HG03469 (cell line): ENCODE measurements at regions not wholly inside any gene's neighbourhood (a gene's known extent, or its start where the extent isn't known, plus 50 kb on each side); places are given as distances from the start of the nearest gene placed in this dataset.

Experiments
- ATAC-seq: cut with Tn5 transposase; IDR thresholded peaks from one replicate; pipeline ENCODE4 v1.9.1; 2021; ENCODE audit warnings: mild to moderate bottlenecking, moderate library complexity, moderate number of reproducible peaks; ENCODE audit not compliant: unreplicated experiment

DNA sequence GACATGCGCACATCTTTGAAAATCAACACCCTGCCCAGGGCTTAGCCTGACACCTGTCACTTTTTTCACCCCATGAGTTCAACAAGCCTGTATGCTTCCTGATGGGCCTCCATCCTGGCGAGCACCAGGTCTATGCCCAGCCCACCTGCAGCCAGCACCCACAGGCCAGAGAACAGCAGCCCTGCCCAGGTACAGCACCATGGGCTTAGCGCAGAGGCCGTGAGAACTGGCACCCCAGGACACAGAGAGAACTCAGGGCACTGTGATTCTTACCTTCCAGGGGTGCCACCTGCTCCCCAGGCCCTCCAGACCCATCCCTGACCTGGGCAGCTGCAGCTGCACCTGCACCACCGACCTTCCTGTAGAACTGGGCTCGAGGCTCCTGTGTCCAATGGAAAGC, 536.6 kb downstream of the TCERG1L start:
- ATAC-seq = no peak

DNA sequence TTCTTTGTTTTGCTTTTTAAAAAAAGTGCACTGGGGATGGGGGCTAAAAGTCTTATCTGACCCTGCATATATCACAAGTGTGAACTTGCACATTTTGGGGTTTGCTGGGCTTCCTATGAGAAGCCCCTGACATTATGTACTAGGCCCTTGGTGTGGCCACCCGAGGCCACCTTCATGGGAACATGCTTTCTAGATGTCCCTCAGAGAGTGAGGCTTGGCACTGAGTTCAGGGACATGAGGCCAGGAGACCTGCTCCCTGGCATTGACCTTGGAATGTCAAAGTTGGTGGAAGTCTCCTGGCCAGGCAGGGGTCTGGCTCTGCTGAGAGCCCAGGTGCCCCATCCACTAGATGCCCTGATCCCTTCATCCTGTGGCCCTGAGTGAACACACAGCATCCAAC, 536.2 kb downstream of the TCERG1L start:
- no peak for ATAC-seq

DNA sequence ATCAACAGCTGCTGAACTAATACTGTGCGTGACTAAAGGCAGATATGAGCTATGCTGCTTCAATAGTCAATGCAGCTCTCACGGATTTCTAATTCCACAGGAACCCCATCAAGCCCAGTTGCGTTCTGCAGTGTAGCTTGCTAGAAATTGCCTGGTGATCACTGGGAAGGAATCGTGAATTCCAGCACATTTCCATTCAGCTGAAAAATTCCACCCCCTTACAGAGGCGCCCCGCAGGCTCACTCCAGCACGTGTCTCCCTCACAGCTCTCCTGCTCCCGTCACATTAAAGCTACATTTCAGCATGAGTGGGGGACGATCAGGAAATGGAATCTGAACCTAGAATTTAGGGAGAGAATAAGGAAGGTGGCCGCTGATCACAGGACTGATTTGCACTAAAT, 534.8 kb downstream of the TCERG1L start:
- ATAC-seq = no peak

DNA sequence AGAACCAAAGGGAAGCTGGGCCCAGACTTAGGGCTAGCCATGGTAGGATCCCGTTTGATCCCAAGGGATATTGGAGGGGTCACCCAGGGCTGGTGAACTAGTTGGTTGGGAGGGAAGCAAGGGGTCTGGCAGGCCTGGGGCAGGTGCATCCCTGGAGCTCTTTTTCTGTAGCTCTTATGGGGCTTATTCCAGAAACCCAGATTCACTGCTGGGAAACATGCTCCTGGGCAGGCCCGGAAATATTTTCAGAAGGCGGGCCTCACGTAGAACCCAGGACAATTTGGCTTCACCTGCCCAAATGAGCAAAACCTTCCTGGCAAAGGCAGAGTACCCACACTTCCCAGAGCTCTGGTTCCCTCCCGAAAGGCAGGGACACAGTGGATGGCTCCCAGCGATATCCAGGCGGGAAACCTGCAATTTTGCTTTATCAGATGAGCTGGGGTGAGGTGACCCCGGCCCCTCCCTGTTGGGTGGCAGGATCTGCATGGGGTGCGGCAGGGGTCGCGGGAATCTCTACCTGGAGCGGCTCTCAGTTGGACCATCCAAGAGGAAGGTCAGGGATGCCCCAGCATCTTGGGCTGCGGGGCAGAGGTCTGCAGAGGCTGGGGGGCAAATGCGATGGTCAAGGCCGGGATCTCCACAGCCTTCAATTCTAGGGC, 533.9 kb downstream of the TCERG1L start:
- ATAC-seq = no peak

DNA sequence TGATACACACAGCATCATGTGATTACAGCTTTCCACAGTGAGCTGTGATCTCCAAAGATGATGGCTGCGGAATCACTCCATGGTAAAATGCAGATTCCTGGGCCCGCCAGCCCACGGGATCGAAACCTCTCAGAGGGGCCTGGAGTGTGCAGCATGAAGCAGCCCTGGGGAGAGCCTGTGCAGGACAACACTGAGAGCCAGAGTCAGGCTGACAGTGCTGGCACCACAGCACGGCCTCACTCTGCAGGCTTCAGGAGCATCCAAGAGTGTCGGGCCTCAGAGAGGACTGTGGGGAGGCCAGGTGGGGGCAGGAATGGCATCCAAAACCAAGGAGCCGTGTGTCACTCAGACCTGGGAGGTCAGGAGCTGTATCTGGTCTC, 533.4 kb downstream of the TCERG1L start:
- ATAC-seq = no peak

DNA sequence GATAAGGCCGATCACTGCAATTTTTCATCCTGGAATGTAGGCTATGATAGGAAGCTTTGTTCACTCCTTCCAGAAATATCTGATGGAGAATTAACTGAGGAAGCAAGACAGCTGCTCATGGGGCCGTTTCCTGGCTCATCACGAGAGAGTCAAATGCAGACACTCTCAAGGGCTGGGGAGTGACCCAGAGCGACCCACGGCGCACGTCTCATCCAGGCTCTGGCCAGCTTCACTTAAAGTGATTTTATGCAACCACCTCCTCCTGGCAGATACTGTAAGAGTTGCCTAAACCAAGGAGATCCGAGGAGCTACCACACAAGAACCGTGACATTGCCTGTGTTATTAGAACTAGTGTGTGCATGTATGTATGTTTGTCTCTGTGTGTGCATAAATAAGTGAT, 530.8 kb downstream of the TCERG1L start:
- no peak for ATAC-seq

DNA sequence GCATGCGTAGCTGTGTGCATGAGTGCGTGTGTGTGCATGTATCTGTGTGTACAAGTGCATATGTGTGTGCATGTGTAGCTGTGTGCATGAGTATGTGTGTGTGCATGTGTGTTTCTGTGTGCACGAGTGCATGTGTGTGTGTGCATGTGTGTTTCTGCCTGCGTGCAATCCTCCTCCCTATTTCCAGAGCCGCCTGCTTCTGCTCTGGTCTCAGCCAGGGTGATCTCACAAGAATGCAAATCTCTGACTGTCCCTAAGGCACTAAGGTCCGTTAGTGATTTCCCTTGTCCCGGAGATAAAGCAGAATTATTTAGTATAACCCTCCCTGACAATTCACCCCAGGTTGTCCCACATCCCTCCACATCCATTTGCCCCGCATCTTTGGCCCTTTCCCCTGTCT, 530.3 kb downstream of the TCERG1L start:
- no peak for ATAC-seq

DNA sequence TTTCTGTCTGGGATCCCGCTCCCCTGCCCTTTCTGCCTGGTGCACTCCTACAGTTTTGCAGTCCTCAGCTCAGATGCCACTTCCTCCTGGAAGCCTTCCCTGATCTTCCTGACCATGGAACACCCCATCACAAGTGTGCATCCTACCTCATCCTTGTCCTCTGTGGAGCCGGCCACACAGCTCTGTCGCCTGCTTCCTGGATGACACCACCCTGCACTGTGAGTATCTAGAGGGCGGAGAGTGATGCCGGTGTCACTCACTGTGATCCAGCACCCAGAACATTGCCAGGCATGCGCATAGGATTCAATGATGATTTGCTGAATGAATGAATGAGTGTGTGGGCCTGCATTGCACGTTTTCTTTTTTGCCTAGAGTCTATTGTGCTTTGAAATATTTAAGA, 529.9 kb downstream of the TCERG1L start:
- no peak for ATAC-seq

DNA sequence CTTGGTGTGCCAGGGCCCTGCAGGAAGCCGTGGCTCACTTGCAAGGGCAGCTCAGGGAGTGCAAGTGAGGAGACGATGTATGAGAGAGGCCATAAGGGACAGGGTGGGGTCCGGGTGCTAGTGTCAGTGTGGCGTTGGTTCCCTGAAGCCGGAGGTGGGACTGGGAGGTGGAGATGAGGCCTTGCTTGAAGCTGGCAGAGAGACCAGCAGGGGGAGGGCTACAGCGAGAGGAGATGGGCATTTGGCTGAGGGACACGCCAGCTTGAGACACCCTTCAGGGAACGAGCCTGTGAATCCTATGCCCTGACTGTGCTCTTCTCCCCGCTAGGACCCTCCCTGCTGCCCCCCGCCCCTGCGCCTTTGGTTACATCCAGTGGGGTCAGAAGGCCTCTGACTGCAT, 529.1 kb downstream of the TCERG1L start:
- ATAC-seq = no peak

DNA sequence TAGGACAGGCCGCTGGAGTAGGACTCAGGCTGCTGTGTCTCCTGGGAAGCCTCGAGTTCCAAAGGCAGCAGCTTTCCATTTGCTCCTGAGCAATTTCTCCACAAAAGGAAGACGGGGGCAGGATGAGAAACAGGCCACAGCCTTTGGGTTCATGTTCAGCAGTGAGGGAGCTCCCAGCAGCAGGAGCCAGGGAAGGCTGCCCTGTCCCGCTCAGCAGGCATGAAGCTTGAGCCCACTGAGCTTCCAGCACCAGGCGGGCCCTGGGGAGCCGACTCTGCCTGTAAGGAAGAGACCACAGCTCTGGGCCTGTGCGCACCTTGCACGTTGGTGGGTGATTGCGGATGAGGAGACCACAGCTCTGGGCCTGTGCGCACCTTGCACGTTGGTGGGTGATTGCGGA, 527.2 kb downstream of the TCERG1L start:
- no peak for ATAC-seq

DNA sequence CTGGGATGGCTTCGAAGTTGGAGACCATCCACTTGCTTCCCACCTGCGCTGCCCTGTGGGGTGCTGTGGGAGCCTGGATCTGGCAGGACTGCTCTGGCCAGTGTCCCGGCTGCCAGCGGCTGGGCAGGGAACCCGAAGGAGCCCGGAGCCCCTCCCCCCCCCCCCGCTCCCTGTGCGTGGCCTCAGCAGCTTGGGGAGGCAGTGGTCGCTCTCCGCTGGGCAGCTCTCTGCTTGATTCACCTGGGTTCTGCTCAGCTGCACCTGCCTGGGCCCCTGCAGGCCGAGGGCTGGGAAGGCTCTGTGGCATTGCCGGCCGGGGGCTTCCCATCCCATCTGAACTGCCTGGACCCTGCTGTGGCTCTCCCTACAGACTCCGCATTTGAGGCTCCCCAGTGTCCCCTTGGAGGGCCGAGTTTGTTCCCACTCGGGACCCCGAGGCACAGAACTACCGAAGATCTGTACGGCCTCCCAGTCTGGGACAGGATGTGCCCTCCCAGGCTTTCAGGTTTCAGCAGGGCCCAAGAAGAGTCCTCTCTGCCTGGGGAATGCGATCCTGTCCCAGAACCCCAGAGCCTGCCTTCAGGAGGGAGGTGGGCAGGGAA, 525.1 kb downstream of the TCERG1L start:
- ATAC-seq = no peak

DNA sequence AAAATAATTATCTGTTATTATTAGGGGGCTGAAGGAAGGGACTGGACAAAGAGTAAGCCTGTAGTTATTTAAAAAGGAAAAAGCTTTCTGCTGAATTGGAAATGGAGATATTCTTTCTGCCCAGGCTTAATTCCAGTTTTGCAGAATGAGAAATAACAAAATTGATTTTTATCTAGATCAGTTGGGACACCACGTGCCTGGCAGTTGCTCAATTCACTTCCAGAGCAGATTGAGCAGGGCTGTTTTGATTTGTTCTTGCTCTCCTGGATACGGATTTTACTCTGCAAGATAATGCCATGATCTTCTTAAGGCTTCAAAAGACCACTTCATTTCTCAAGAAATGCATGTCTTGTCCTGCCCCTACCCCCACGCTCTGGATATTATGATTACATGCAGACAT, 524.3 kb downstream of the TCERG1L start:
- no peak for ATAC-seq

DNA sequence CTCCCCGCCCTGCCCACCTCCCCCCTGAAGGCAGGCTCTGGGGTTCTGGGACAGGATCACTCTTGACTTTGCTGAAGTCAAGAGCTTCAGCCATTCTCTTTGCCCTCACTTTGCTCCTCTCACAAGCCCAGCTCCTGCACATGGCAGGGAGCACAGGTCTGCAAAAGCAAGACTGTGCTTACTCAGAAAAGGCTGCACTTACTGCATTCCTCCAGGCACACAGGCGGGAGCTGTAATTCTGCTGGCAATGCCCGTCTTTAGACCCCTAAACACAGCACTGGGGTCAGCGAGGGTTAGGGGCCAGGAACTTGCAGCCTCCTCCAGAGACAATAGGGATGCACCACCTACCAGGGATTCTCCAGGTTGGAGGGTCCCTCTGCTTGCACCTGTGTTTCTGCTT, 523.7 kb downstream of the TCERG1L start:
- no peak for ATAC-seq

DNA sequence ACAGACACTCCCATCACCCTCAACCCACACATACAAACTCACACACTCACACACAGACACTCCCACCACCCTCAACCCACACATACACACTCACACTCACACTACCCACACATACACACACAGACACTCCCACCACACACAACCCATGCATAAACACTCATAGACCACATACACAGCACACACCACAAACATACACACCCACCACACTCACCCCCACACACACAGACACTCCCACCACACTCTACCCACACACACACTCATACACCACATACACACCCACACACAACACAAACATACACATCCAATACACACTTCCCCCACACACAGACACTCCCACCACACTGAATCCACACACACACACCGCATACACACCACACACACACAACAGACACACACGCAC, 521.2 kb downstream of the TCERG1L start:
- no peak for ATAC-seq

DNA sequence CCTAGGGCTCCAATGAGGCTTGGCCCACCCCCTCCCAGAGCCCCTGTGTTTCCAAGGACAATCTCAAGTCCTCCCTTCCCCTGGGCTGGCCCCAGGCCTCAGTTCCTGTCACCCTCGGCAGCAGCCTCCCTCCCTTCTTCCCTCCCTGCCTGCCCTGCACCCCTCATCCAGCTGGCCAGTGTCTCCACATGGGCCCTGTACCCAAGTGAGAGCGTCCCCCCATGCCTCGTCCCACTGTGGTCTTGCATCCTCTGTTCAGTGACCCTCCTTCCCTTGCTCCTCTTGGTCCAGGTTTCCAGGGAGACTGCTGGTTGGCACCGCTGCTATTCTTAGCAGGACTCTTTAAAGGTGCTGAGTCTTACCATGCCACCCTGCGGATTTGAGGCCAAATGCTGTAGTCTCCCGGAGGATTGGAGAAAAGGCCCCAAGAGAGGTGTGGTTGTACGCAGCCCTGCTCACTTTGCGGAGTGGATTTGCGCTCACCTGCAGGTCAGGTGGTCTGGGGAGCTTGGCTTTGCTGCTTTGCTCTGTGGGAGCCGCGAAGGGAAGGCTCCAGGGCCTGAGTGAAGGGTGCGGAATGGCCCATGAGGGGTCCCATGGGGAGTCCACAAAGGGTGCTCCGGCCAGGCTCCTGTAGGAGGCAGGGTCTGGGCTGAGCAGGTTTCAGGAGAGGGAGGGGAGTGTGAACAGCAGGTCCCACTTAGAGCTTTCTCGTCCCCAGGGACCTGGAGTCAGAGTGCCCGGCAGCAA, 519.2 kb downstream of the TCERG1L start:
- ATAC-seq = no peak

DNA sequence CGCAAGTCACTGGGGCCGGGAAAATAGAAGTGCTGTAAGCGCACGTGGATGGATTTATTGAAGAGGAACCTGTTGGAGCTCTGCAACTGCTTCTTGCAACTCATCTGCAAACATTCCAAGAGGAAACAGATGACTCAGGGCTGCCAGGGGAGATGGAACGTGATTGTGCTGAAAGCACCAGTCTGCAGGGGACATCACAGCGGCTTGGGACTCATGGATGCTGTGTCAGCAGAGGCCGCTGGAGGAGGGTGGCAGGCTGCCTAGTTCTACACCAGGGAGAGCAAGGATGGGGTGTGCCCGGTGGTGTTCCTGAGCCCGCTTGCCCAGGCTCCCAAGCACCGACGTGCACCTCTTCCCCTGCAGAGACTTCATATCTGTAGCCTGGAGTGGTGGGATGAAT, 515.7 kb downstream of the TCERG1L start:
- no peak for ATAC-seq

DNA sequence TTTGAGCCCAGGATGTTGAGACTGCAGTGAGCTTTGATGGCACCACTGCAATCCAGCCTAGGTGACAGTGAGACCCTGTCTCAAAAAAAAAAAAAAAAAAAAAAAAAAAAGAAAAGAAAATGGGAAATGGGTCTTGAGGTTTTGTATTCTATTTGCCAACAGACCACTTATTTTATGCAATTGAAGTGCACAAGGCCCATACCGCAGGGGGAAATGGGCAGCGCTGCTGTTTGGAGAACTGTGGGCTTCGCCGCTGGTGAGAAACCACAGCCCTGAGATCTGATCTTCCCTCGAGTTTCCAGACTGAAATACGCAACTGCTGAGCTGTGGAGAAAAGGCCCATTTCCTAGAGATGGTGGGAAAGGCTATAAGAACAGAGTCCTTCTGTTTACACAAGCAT, 512.0 kb downstream of the TCERG1L start:
- ATAC-seq = no peak

DNA sequence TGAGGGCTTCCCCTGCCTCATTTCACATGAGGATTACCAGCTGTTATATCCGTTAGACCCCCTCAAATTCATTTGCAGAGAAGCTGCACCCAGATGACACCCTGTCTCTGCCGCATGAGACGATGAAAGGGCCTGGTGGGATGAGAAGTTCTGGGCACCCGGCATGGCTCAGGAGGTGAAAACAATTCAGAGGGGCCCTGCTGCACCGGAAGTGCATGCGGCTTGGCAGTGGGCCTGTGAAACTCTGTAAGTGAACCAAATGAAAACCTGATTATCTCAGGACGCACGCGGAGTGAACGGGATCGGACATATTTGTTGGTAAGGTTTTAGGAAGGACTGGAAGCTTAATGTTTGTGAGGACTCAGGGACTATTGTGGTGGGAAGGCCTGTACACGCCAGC, 511.2 kb downstream of the TCERG1L start:
- no peak for ATAC-seq

DNA sequence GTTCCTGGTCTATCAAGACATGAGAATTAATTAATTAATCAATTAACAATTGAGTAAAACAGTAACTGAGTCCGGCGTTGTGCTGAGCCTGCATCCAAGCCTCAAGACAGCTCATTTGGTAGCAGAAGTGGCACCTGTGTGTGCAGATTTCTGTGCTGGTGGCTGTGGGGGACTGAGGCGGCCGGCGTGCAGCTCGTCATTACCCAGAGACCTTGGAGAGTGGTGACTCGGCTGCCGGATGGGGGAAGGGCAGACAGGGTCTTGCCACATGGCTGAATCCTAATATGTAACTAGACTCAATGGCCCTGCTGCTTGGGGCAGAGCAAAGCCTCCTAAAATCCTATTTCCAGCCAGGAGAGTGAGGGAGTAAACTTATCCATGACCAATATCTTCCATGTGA, 510.2 kb downstream of the TCERG1L start:
- ATAC-seq = no peak

DNA sequence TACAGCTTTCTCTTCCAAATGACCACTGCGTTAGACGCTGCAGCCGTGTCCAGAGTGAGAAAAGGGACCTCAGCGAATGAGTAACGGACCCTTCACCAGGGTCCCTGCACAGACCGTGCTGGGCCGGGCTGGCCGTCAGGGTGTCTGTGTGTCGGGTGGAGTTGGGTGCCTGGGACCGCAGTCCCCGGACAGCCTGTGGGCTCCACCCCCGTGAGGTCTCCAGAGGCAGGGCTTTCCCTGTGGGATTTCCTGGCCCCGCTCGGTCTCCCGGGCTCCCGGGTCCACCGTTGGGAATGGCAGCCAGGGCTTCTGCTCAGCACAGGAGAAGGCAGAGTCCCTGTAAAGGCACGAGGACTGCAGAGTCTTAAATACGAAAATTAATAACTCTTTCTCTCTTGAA, 509.7 kb downstream of the TCERG1L start:
- no peak for ATAC-seq

DNA sequence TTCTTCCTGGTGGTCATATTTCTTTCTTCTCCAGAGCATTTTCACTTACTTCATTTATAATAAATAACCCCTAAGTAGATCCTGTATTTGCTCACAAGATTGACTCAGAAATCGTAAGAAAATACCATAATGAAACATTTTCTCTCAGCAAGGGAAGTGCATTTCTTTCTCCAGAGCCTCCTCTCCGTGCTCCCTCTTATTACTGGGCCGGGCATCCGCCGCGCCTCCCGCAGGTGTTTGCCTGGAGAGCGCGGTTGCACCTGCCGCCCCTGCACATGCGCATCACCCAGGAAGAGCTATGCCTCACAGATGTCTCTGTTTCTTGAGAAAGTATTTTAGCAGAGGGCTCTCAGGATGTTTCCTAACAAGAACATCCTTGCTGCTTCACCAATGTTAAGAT, 509.2 kb downstream of the TCERG1L start:
- ATAC-seq = no peak

DNA sequence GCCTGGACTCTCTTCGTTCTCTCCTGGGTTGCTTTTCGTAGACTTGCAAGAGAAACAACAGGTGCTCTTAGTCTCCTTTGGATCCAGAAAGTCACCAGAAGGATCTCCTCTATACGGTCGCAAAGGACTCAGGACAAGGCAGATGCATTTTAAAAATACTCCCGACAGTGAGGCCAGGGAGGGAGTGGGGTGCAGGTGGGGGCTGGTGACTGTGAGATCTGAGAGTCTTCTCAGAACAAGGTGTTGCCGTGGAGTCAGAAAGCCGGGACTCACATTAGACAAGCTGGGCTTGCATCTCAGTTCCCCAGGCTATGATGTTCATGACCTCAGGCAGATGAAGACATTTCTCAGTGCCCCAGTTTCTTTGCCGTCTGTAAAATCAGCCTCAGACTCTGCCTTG, 507.2 kb downstream of the TCERG1L start:
- ATAC-seq = no peak
